Astrocyte (in vitro differentiated cells and primary cell): ENCODE measurements at regions not wholly inside any gene's neighbourhood (a gene's known extent, or its start where the extent isn't known, plus 50 kb on each side); places are given as distances from the start of the nearest gene placed in this dataset.

Experiments
- DNase-seq: peaks from one replicate; pipeline ENCODE4 v3.0.0-alpha.2; 2010; ENCODE audit warnings: low read depth
- FAIRE-seq: peaks from 2 replicates; lab custom pipeline; 2011; peaks lifted over from hg19 to GRCh38; lab: Jason Lieb, UNC
- H2AFZ ChIP-seq: 2 replicates; pipeline ENCODE4 v1.6.0; 2012; ENCODE audit warnings: low read depth, low read length, inconsistent platforms
- H3K27ac ChIP-seq: 2 replicates; pipeline ENCODE4 v1.5.1; 2011; ENCODE audit warnings: low read depth, low read length, inconsistent platforms
- H3K27me3 ChIP-seq: 2 replicates; pipeline ENCODE4 v1.6.0; 2011; ENCODE audit warnings: low read length, inconsistent platforms; ENCODE audit not compliant: insufficient read depth
- H3K36me3 ChIP-seq: 2 replicates; pipeline ENCODE4 v1.5.1; 2011; ENCODE audit warnings: low read length, inconsistent platforms; ENCODE audit not compliant: insufficient read depth
- H3K4me1 ChIP-seq: 2 replicates; pipeline ENCODE4 v1.5.1; 2011; ENCODE audit warnings: low read length, inconsistent platforms; ENCODE audit not compliant: insufficient read depth
- H3K4me2 ChIP-seq: 2 replicates; pipeline ENCODE4 v1.6.0; 2012; ENCODE audit warnings: low read length, inconsistent platforms
- H3K4me3 ChIP-seq: 2 replicates; pipeline ENCODE4 v1.5.1; 2011; ENCODE audit warnings: low read depth, mild to moderate bottlenecking, low read length, inconsistent platforms; ENCODE audit not compliant: insufficient read depth
- H3K79me2 ChIP-seq: 2 replicates; pipeline ENCODE4 v1.6.0; 2012; ENCODE audit warnings: mild to moderate bottlenecking, low read length, inconsistent platforms; ENCODE audit not compliant: insufficient read depth
- H3K9ac ChIP-seq: 2 replicates; pipeline ENCODE4 v1.6.0; 2012; ENCODE audit warnings: mild to moderate bottlenecking, low read length, inconsistent platforms
- H3K9me3 ChIP-seq: 2 replicates; pipeline ENCODE4 v1.5.1; 2012; ENCODE audit warnings: low read depth, mild to moderate bottlenecking, low read length, inconsistent platforms; ENCODE audit not compliant: insufficient read depth
- H4K20me1 ChIP-seq: 2 replicates; pipeline ENCODE4 v1.6.0; 2012; ENCODE audit warnings: low read length, inconsistent platforms; ENCODE audit not compliant: insufficient read depth
- H3K27ac Mint-ChIP-seq: one replicate; pipeline ENCODE4 v1.8.0; 2021; ENCODE audit warnings: mild to moderate bottlenecking, mixed read lengths; ENCODE audit not compliant: unreplicated experiment
- H3K27me3 Mint-ChIP-seq: one replicate; pipeline ENCODE4 v1.8.0; 2021; ENCODE audit warnings: low read depth, mixed read lengths; ENCODE audit not compliant: unreplicated experiment
- H3K36me3 Mint-ChIP-seq: one replicate; pipeline ENCODE4 v1.8.0; 2021; ENCODE audit warnings: low read depth, mixed read lengths; ENCODE audit not compliant: unreplicated experiment
- H3K4me1 Mint-ChIP-seq: one replicate; pipeline ENCODE4 v1.8.0; 2021; ENCODE audit warnings: low read depth, mixed read lengths; ENCODE audit not compliant: unreplicated experiment
- H3K4me3 Mint-ChIP-seq: one replicate; pipeline ENCODE4 v1.8.0; 2021; ENCODE audit warnings: mild to moderate bottlenecking, moderate library complexity, mixed read lengths; ENCODE audit not compliant: unreplicated experiment
- H3K9me3 Mint-ChIP-seq: one replicate; pipeline ENCODE4 v1.8.0; 2021; ENCODE audit warnings: mild to moderate bottlenecking, mixed read lengths; ENCODE audit not compliant: unreplicated experiment
- CTCF ChIP-seq: IDR thresholded peaks from 2 replicates; pipeline ENCODE4 v1.5.1; 2011; ENCODE audit warnings: low read depth, mild to moderate bottlenecking, inconsistent platforms, low read length, moderate library complexity; ENCODE audit not compliant: insufficient read depth
- EZH2 ChIP-seq: IDR thresholded peaks from 2 replicates; pipeline ENCODE4 v1.6.1; 2012; ENCODE audit warnings: mild to moderate bottlenecking, low read length, inconsistent platforms; ENCODE audit not compliant: insufficient read depth

DNA sequence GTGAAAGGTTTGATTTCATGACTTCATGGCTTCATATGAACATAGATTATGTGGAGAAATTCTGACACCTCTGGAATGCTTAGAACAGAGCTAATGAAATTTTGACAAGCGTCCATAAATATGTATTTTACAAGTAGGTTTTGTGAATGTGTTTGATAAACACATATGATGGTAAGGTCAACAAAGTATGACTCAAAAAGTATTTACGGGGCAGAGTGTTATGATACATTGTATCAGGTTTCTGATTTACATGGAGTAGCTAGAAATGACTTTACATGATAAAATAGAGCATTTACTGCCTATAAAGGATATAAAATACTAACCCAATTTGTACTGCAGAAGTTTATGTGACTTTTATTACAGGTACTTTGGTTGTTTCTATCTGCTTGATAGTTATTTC lies 206.3 kb downstream of the MDFIC start:
- H3K9ac ChIP-seq, result no peak overlapping the region
- H3K36me3 ChIP-seq, result no peaks in the 10 kb centered on the region
- Mint-ChIP-seq H3K4me3 (no peak overlapping the region), H3K27me3 (peaks cover 2% of the 10 kb centered on the region), H3K27ac (no peak overlapping the region), H3K4me1 (peaks cover 3% of the 10 kb centered on the region), H3K36me3 (no peaks in the 10 kb centered on the region), H3K9me3 (no peaks in the 10 kb centered on the region)
- H3K4me1 ChIP-seq, result no peaks in the 10 kb centered on the region
- FAIRE-seq (peak; percentile 26), DNase-seq (no peak)
- TF ChIP-seq EZH2, result no peak
- no peak for TF ChIP-seq CTCF
- no peaks in the 10 kb centered on the region for H3K27me3 ChIP-seq
- no peaks in the 10 kb centered on the region for H4K20me1 ChIP-seq
- H3K27ac ChIP-seq, result no peak overlapping the region
- no peaks in the 10 kb centered on the region for H3K79me2 ChIP-seq
- H3K4me3 ChIP-seq, result no peak overlapping the region
- H2AFZ ChIP-seq, result no peak overlapping the region
- H3K4me2 ChIP-seq, result no peak overlapping the region
- H3K9me3 ChIP-seq, result no peaks in the 10 kb centered on the region

GRCh38 chr7:115127399-115128021 lies 205.6 kb downstream of the MDFIC start:
- H3K4me2 ChIP-seq, result no peak overlapping the region
- no peak for FAIRE-seq
- H3K4me1 ChIP-seq, result no peaks in the 10 kb centered on the region
- no peak overlapping the region for H3K27ac Mint-ChIP-seq
- H3K27me3 ChIP-seq, result no peaks in the 10 kb centered on the region
- no peaks in the 10 kb centered on the region for H4K20me1 ChIP-seq
- H3K9ac ChIP-seq, result no peak overlapping the region
- peaks cover 3% of the 10 kb centered on the region for H3K4me1 Mint-ChIP-seq
- H3K79me2 ChIP-seq, result no peaks in the 10 kb centered on the region
- H3K4me3 ChIP-seq, result no peak overlapping the region
- TF ChIP-seq EZH2, result no peak
- no peaks in the 10 kb centered on the region for H3K9me3 ChIP-seq
- no peak overlapping the region for H2AFZ ChIP-seq
- no peaks in the 10 kb centered on the region for H3K36me3 ChIP-seq
- H3K4me3 Mint-ChIP-seq, result no peak overlapping the region
- H3K27me3 Mint-ChIP-seq, result peaks cover 2% of the 10 kb centered on the region
- no peaks in the 10 kb centered on the region for H3K9me3 Mint-ChIP-seq
- DNase-seq, result no peak
- H3K27ac ChIP-seq, result no peak overlapping the region
- H3K36me3 Mint-ChIP-seq, result no peaks in the 10 kb centered on the region

GRCh38 chr7:115125750-115126149 lies 203.9 kb downstream of the MDFIC start:
- Mint-ChIP-seq H3K36me3 (no peaks in the 10 kb centered on the region), H3K4me3 (no peak overlapping the region), H3K27ac (no peak overlapping the region), H3K4me1 (no peaks in the 10 kb centered on the region), H3K9me3 (no peaks in the 10 kb centered on the region), H3K27me3 (peaks cover 2% of the 10 kb centered on the region)
- H3K4me2 ChIP-seq, result no peak overlapping the region
- FAIRE-seq (no peak), DNase-seq (no peak)
- H3K27ac ChIP-seq, result no peak overlapping the region
- H3K36me3 ChIP-seq, result no peaks in the 10 kb centered on the region
- no peak overlapping the region for H3K4me3 ChIP-seq
- no peaks in the 10 kb centered on the region for H3K79me2 ChIP-seq
- TF ChIP-seq CTCF, result no peak
- TF ChIP-seq EZH2, result no peak
- no peaks in the 10 kb centered on the region for H3K4me1 ChIP-seq
- H3K27me3 ChIP-seq, result no peaks in the 10 kb centered on the region
- no peaks in the 10 kb centered on the region for H3K9me3 ChIP-seq
- no peak overlapping the region for H2AFZ ChIP-seq
- H4K20me1 ChIP-seq, result no peaks in the 10 kb centered on the region
- H3K9ac ChIP-seq, result no peak overlapping the region
